ENCODE measurements at regions not wholly inside any gene's neighbourhood (a gene's known extent, or its start where the extent isn't known, plus 50 kb on each side); places are given as distances from the start of the nearest gene placed in this dataset.

DNA sequence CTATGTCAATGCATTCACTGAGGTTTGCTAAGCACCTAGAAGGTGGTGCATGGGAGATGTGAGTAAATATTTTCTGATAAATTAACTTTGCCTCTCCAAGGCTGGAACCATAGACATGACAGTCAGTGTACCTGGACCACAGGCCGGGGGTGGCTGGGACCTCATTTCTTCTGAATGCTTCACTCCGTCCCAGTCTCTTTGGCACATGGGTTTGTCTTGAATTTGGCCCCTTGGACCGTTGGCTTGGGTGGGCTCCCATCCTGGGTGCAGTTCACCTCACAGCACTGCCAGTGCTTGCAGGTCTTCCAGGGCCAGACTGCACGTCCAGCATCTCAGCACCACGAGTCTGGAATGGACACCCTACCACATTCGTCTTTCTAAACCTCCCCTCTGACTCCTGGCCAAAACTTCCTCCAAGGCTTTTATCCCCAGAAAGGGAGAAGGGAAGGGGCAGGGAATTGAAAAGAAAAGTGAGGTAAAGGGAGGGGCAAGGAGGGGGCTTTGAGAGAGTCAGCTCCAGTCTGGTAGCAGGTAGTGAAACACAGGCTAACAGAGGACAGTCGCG, 267.8 kb downstream of the MED10 start:
- no peak overlapping the region for H3K4me3 ChIP-seq

DNA sequence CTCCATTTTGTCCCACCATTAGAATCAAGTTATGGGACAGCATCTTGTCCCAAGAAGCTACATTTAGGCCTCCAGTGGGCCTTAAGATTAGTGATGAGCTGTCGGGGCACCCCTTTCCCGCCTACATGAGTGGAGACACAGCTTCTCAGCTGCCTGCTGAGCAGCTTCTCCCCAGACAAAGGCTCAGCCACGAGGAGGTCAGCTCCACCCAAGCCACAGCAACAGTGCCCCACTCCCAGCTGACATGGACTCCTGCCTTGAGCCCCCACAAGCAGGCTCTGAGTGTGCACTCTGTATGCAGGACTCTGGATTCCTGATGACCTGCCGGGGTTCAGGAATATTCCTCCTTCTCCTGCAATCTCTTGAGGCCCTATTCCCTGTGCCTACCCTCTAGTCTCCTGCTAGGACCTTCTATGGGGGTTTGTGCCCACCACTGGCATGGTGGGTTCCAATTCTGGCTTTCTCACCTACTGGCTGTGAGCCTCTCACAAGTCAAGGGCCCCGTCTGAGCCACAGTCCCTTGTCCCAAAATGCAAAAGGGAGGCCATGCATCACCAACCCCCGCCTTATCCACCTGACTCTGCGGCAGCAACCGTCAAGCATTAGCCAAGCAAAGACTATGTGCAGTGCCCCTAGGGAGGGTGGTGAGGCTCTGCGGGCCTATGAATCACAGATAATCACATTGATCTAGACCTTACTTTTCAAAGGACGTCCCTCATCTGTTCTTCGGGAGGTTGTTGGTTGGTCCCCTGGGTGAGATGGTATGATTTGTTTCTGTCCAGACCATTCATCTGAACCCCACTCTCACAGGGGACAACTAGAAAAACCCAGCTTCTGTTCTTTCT, 269.1 kb downstream of the MED10 start:
- Histone ChIP-seq H3K27ac (no peak overlapping the region), H3K27me3 (no peaks in the 10 kb centered on the region), H3K4me1 (no peaks in the 10 kb centered on the region), H3K9me3 (no peaks in the 10 kb centered on the region), H3K4me3 (no peak overlapping the region), H3K36me3 (no peaks in the 10 kb centered on the region)
- no peak for ATAC-seq
- DNase-seq, result no peak
- TF ChIP-seq POLR2A (IDR thresholded peaks at IDR 0.05), result no peak
- TF ChIP-seq, protein P1, sequence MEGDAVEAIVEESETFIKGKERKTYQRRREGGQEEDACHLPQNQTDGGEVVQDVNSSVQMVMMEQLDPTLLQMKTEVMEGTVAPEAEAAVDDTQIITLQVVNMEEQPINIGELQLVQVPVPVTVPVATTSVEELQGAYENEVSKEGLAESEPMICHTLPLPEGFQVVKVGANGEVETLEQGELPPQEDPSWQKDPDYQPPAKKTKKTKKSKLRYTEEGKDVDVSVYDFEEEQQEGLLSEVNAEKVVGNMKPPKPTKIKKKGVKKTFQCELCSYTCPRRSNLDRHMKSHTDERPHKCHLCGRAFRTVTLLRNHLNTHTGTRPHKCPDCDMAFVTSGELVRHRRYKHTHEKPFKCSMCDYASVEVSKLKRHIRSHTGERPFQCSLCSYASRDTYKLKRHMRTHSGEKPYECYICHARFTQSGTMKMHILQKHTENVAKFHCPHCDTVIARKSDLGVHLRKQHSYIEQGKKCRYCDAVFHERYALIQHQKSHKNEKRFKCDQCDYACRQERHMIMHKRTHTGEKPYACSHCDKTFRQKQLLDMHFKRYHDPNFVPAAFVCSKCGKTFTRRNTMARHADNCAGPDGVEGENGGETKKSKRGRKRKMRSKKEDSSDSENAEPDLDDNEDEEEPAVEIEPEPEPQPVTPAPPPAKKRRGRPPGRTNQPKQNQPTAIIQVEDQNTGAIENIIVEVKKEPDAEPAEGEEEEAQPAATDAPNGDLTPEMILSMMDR (IDR thresholded peaks at IDR 0.05), result no peak
- intact Hi-C loops (cut with DNase I), result no loop called here
- 100% methylated on average over 4 of the region's 11 CpGs for WGBS (ENCODE audit: insufficient coverage, low coverage, low lambda C conversion rate, missing lambda C conversion rate)

More for the DNA sequence above, 267.8 kb downstream of the MED10 start:
- no peak for DNase-seq
- no peak overlapping the region for H3K27ac ChIP-seq
- TF ChIP-seq, protein P1 (IDR thresholded peaks at IDR 0.05), result no peak
- TF ChIP-seq POLR2A (IDR thresholded peaks at IDR 0.05), result no peak
- intact Hi-C loops (cut with DNase I), result no loop called here
- H3K9me3 ChIP-seq, result no peaks in the 10 kb centered on the region
- no peaks in the 10 kb centered on the region for H3K36me3 ChIP-seq
- no peak for ATAC-seq
- 81% methylated on average over 6 of the region's 8 CpGs for WGBS (ENCODE audit: insufficient coverage, low coverage, low lambda C conversion rate, missing lambda C conversion rate)
- H3K27me3 ChIP-seq, result no peaks in the 10 kb centered on the region
- H3K4me1 ChIP-seq, result no peaks in the 10 kb centered on the region

DNA sequence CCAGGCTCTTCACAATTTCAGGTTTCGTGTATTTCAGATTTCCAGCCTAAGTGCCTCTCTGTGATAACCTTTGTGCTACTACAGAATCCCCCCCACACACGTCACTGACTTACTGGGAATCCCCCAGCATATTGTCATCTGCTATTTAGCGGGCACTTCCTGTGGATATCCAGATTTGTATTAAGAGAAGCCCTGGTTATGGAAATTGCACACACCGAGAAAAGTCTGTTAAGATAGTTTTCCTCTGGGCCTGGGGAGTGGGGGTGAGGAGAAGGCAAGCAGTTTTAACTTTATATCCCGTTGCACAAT, 269.9 kb downstream of the MED10 start:
- Histone ChIP-seq H3K27ac (no peak overlapping the region), H3K27me3 (no peaks in the 10 kb centered on the region), H3K4me3 (no peak overlapping the region), H3K36me3 (no peaks in the 10 kb centered on the region), H3K4me1 (no peaks in the 10 kb centered on the region), H3K9me3 (no peaks in the 10 kb centered on the region)
- 73% methylated on average over 5 of the region's 5 CpGs for WGBS (ENCODE audit: insufficient coverage, low coverage, low lambda C conversion rate, missing lambda C conversion rate)
- TF ChIP-seq POLR2A (IDR thresholded peaks at IDR 0.05), result no peak
- TF ChIP-seq, protein P1 (IDR thresholded peaks at IDR 0.05), result no peak
- DNase-seq, result no peak
- intact Hi-C loops (cut with DNase I), result no loop called here
- no peak for ATAC-seq

DNA sequence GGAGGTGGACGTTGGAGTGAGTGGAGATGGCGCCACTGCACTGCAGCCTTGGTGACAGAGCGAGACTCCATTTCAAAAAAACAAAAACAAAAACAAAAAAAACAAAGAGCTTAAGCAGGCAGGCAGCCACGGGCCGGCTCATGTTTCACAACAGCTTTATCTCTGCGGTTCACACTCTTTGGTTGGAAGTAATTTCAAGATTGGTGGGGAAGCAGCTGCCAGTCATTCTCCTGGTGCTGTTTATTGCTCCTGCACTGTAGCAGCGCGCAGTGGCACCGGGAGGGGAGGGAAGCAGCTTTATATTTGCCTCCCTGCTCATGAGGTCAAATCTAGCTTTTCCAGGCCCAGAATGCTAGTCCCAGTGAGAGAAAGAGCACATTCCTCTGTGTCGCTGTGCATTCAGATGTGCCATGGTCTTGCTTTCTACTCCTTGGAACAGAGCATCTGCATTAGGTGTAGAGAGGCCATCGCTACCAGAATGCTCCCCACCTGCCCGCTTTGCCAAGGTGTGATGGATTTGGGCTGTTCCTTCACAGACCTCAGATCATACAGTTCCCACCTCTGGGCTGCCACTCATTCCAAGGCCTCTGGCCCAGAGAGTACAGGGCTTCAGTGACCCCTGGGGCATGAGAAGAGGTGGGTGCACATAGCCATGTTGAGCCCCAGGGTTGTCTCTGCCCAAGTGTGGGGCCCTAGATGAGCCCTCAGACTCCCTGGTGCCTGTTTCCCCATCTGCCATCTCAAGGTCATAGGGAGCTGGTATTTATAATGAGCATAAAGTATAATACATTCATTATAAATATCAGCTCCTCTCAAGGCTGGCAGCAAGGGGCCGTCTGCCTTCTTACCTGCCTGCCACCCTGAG, 270.4 kb downstream of the MED10 start:
- Histone ChIP-seq H3K4me3 (no peak overlapping the region), H3K9me3 (no peaks in the 10 kb centered on the region), H3K27ac (no peak overlapping the region), H3K36me3 (no peaks in the 10 kb centered on the region), H3K4me1 (no peaks in the 10 kb centered on the region), H3K27me3 (no peaks in the 10 kb centered on the region)
- DNase-seq (no peak), ATAC-seq (no peak)
- no peak for TF ChIP-seq POLR2A (IDR thresholded peaks at IDR 0.05)
- intact Hi-C loops (cut with DNase I), result no loop called here
- 43% methylated on average over 7 of the region's 13 CpGs for WGBS (ENCODE audit: insufficient coverage, low coverage, low lambda C conversion rate, missing lambda C conversion rate)

DNA sequence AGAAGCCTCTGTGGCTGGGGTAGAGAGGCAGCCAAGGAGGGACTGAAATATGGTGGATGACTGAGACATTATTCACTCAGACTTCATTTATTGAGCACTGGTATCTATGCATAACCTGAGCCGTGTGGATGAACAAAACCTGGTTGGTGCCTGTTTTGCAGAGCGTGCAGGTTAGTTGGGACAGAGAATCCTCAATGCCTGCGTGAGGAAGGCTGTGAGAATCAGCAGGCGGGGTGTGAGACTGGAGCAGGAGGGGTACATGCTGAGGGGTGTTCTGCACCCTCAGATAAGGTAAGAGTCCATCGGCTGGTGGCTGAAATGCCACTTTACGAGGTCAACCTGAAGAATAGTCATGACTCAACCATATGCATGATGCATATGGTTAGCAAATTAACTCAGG, 271.6 kb downstream of the MED10 start:
- no peak overlapping the region for H3K4me3 ChIP-seq
- intact Hi-C loops (cut with DNase I), result no loop called here
- TF ChIP-seq POLR2A (IDR thresholded peaks at IDR 0.05), result no peak
- H3K27ac ChIP-seq, result no peak overlapping the region
- H3K36me3 ChIP-seq, result no peaks in the 10 kb centered on the region
- ATAC-seq (no peak), DNase-seq (no peak)
- H3K27me3 ChIP-seq, result no peaks in the 10 kb centered on the region
- WGBS (ENCODE audit: insufficient coverage, low coverage, low lambda C conversion rate, missing lambda C conversion rate), result 74% methylated on average over 3 of the region's 6 CpGs
- H3K9me3 ChIP-seq, result no peaks in the 10 kb centered on the region
- H3K4me1 ChIP-seq, result no peaks in the 10 kb centered on the region
